HEK293 (cell line): ENCODE measurements at regions not wholly inside any gene's neighbourhood (a gene's known extent, or its start where the extent isn't known, plus 50 kb on each side); places are given as distances from the start of the nearest gene placed in this dataset.

Source experiments
- CTCF ChIA-PET: fragments of 350-600 bp; formaldehyde crosslinking; extraction: SDS; loops from one replicate; lab custom pipeline; 2021; ENCODE audit warnings: antibody characterized with exemption; lab: Yijun Ruan, JAX
- POLR2A ChIA-PET: fragments of 300-600 bp; formaldehyde crosslinking; extraction: SDS; loops from one replicate; lab custom pipeline; 2020; ENCODE audit warnings: antibody characterized with exemption, inconsistent platforms; lab: Yijun Ruan, JAX
- H3K27ac ChIP-seq: fragments of 200-500 bp; sonication (Bioruptor generic); 2 replicates; pipeline ENCODE4 v1.5.1; 2014; ENCODE audit warnings: low read depth, low read length, control low read depth, inconsistent platforms; ENCODE audit errors: extremely low read depth
- H3K36me3 ChIP-seq, 2 experiments: fragments of 200-500 bp in 1 of 2; sonication (Bioruptor generic) in 1 of 2; 1 replicate in 1 of 2; 2 replicates in 1 of 2; pipeline ENCODE4 v1.5.1; 2014 to 2017; ENCODE audit warnings: inconsistent platforms in 2 of 2, low read length in 2 of 2; ENCODE audit not compliant: control insufficient read depth in 2 of 2, insufficient read depth in 1 of 2
- H3K4me1 ChIP-seq: fragments of 200-500 bp; sonication (Bioruptor generic); 2 replicates; pipeline ENCODE4 v1.5.1; 2014; ENCODE audit warnings: mild to moderate bottlenecking, low read length, inconsistent platforms; ENCODE audit not compliant: control insufficient read depth, insufficient read depth
- H3K4me3 ChIP-seq: 2 replicates; pipeline ENCODE4 v1.5.1; 2011; ENCODE audit warnings: low read depth, mild to moderate bottlenecking, control low read depth, low read length, moderate library complexity
- H3K9me3 ChIP-seq: fragments of 200-500 bp; sonication (Bioruptor generic); 2 replicates; pipeline ENCODE4 v1.5.1; 2014; ENCODE audit warnings: low read depth, low read length, inconsistent platforms; ENCODE audit not compliant: control insufficient read depth, insufficient read depth
- BCL11A ChIP-seq: fragments of 450-650 bp; formaldehyde crosslinking; IDR thresholded peaks from 2 replicates; pipeline ENCODE4 v1.5.1; 2016; ENCODE audit warnings: low read depth, missing biosample characterization, missing genetic modification characterization
- BCL11B ChIP-seq: fragments of 450-650 bp; formaldehyde crosslinking; IDR thresholded peaks from 2 replicates; pipeline ENCODE4 v1.5.1; 2016; ENCODE audit warnings: low read depth, missing biosample characterization, missing genetic modification characterization
- GLIS1 ChIP-seq: fragments of 450-650 bp; formaldehyde crosslinking; IDR thresholded peaks from 2 replicates; pipeline ENCODE4 v1.5.1; 2016; ENCODE audit warnings: missing biosample characterization, missing genetic modification characterization
- HOXC10 ChIP-seq: sonication (generic); formaldehyde crosslinking; IDR thresholded peaks from 2 replicates; pipeline ENCODE4 v1.8.1; 2023; ENCODE audit warnings: mild to moderate bottlenecking, missing genetic modification reagents
- IKZF3 ChIP-seq: fragments of 450-650 bp; IDR thresholded peaks from 2 replicates; pipeline ENCODE4 v1.5.0; 2018; ENCODE audit warnings: missing biosample characterization, mild to moderate bottlenecking, missing genetic modification characterization, moderate library complexity
- INSM2 ChIP-seq: fragments of 450-650 bp; formaldehyde crosslinking; IDR thresholded peaks from 2 replicates; pipeline ENCODE4 v1.5.1; 2016; ENCODE audit warnings: missing biosample characterization, missing genetic modification characterization
- KLF16 ChIP-seq: fragments of 450-650 bp; formaldehyde crosslinking; IDR thresholded peaks from 2 replicates; pipeline ENCODE4 v1.5.1; 2017; ENCODE audit warnings: missing biosample characterization, missing genetic modification characterization
- KLF17 ChIP-seq: fragments of 450-650 bp; formaldehyde crosslinking; IDR thresholded peaks from 2 replicates; pipeline ENCODE4 v1.5.1; 2016; ENCODE audit warnings: missing biosample characterization, missing genetic modification characterization
- OVOL3 ChIP-seq: fragments of 450-650 bp; formaldehyde crosslinking; IDR thresholded peaks from 2 replicates; pipeline ENCODE4 v1.5.1; 2016; ENCODE audit warnings: missing biosample characterization, missing genetic modification characterization
- ZFP37 ChIP-seq: fragments of 450-650 bp; formaldehyde crosslinking; IDR thresholded peaks from 2 replicates; pipeline ENCODE4 v1.5.1; 2016; ENCODE audit warnings: missing biosample characterization, missing genetic modification characterization
- ZNF112 ChIP-seq: fragments of 450-650 bp; formaldehyde crosslinking; IDR thresholded peaks from 2 replicates; pipeline ENCODE4 v1.5.0; 2017; ENCODE audit warnings: missing biosample characterization, missing genetic modification characterization
- ZNF121 ChIP-seq: fragments of 450-650 bp; formaldehyde crosslinking; IDR thresholded peaks from 2 replicates; pipeline ENCODE4 v1.5.1; 2016; ENCODE audit warnings: missing biosample characterization, missing genetic modification characterization
- ZNF138 ChIP-seq: fragments of 450-650 bp; formaldehyde crosslinking; IDR thresholded peaks from 2 replicates; pipeline ENCODE4 v1.5.1; 2016; ENCODE audit warnings: missing biosample characterization, missing genetic modification characterization, borderline replicate concordance
- ZNF16 ChIP-seq: fragments of 450-650 bp; formaldehyde crosslinking; IDR thresholded peaks from 2 replicates; pipeline ENCODE4 v1.5.1; 2016; ENCODE audit warnings: low read depth, missing biosample characterization, missing genetic modification characterization
- ZNF211 ChIP-seq: fragments of 450-650 bp; formaldehyde crosslinking; IDR thresholded peaks from 2 replicates; pipeline ENCODE4 v1.5.1; 2016; ENCODE audit warnings: low read depth, missing biosample characterization, missing genetic modification characterization
- ZNF221 ChIP-seq: fragments of 450-650 bp; formaldehyde crosslinking; IDR thresholded peaks from 2 replicates; pipeline ENCODE4 v1.5.1; 2017; ENCODE audit warnings: missing biosample characterization, missing genetic modification characterization, borderline replicate concordance
- ZNF341 ChIP-seq: fragments of 450-650 bp; formaldehyde crosslinking; IDR thresholded peaks from 2 replicates; pipeline ENCODE4; 2016; ENCODE audit warnings: low read depth, missing biosample characterization, missing genetic modification characterization
- ZNF362 ChIP-seq: fragments of 450-650 bp; formaldehyde crosslinking; IDR thresholded peaks from 2 replicates; pipeline ENCODE4 v1.5.1; 2016; ENCODE audit warnings: missing biosample characterization, missing genetic modification characterization
- ZNF501 ChIP-seq: fragments of 450-650 bp; formaldehyde crosslinking; IDR thresholded peaks from 2 replicates; pipeline ENCODE4 v1.5.1; 2016; ENCODE audit warnings: missing biosample characterization, missing genetic modification characterization
- ZNF510 ChIP-seq: fragments of 450-650 bp; formaldehyde crosslinking; IDR thresholded peaks from 2 replicates; pipeline ENCODE4 v1.5.1; 2018; ENCODE audit warnings: mild to moderate bottlenecking, missing genetic modification characterization, missing biosample characterization; ENCODE audit not compliant: insufficient replicate concordance
- ZNF555 ChIP-seq: fragments of 450-650 bp; formaldehyde crosslinking; conservative IDR thresholded peaks from 2 replicates; pipeline ENCODE4 v1.5.1; 2017; ENCODE audit warnings: missing biosample characterization, mild to moderate bottlenecking, missing genetic modification characterization, inconsistent platforms
- ZNF580 ChIP-seq: fragments of 450-650 bp; formaldehyde crosslinking; IDR thresholded peaks from 2 replicates; pipeline ENCODE4 v1.5.1; 2016; ENCODE audit warnings: missing biosample characterization, missing genetic modification characterization
- ZNF623 ChIP-seq: fragments of 450-650 bp; formaldehyde crosslinking; IDR thresholded peaks from 2 replicates; pipeline ENCODE4 v1.5.1; 2016; ENCODE audit warnings: missing biosample characterization, missing genetic modification characterization
- ZNF704 ChIP-seq: fragments of 450-650 bp; formaldehyde crosslinking; IDR thresholded peaks from 2 replicates; pipeline ENCODE4 v1.5.1; 2016; ENCODE audit warnings: missing biosample characterization, missing genetic modification characterization
- ZSCAN30 ChIP-seq: fragments of 450-650 bp; IDR thresholded peaks from 2 replicates; pipeline ENCODE4 v1.5.1; 2018; ENCODE audit warnings: missing biosample characterization, mild to moderate bottlenecking, missing genetic modification characterization, moderate library complexity
- ZXDB ChIP-seq: fragments of 450-650 bp; formaldehyde crosslinking; IDR thresholded peaks from 2 replicates; pipeline ENCODE4 v1.5.1; 2016; ENCODE audit warnings: missing biosample characterization, missing genetic modification characterization

GRCh38 chr1:188949701-188950100 is 1528.0 kb downstream of the BRINP3 start (continued):
- TF ChIP-seq ZNF341 (no peak), ZNF555 (no peak), ZNF112 (tag by site-specific recombination) (no peak)

- no peaks in the 10 kb centered on the region for H3K36me3 ChIP-seq
- TF ChIP-seq ZNF121 (tag by site-specific recombination) (no peak), ZNF704 (no peak), IKZF3 (tag by site-specific recombination) (no peak)
- TF ChIP-seq, all 188 proteins: peak for 0
- no peak overlapping the region for H3K4me3 ChIP-seq
- no peaks in the 10 kb centered on the region for H3K9me3 ChIP-seq
- CTCF ChIA-PET, result no interaction called here
- no peak overlapping the region for H3K27ac ChIP-seq
- H3K4me1 ChIP-seq, result no peaks in the 10 kb centered on the region
- POLR2A ChIA-PET, result no interaction called here
Measured at GRCh38 chr1:188958461-188959115, 1519.1 kb downstream of the BRINP3 start.

- CTCF ChIA-PET, result no interaction called here
- no peak overlapping the region for H3K4me3 ChIP-seq
- no peak for TF ChIP-seq ZNF510 (tag by site-specific recombination)
- TF ChIP-seq OVOL3 (tag by site-specific recombination), result no peak
- TF ChIP-seq KLF16, result no peak
- TF ChIP-seq GLIS1, result no peak
- no peak for TF ChIP-seq BCL11A (tag by site-specific recombination)
- no peak for TF ChIP-seq ZNF501 (tag by site-specific recombination)
- no peak for TF ChIP-seq ZXDB (tag by site-specific recombination)
- no peak for TF ChIP-seq ZNF138 (tag by site-specific recombination)
- no peak for TF ChIP-seq ZNF16 (tag by site-specific recombination)
- TF ChIP-seq, all 188 proteins: peak for 0
- POLR2A ChIA-PET, result no interaction called here
- H3K27ac ChIP-seq, result no peak overlapping the region
- H3K9me3 ChIP-seq, result no peaks in the 10 kb centered on the region
- H3K36me3 ChIP-seq, result no peaks in the 10 kb centered on the region
- H3K4me1 ChIP-seq, result no peaks in the 10 kb centered on the region
Measured at GRCh38 chr1:188986745-188987417, 1490.8 kb downstream of the BRINP3 start.

GRCh38 chr1:188988589-188988988 is 1489.1 kb downstream of the BRINP3 start:
- Histone ChIP-seq H3K9me3 (no peaks in the 10 kb centered on the region), H3K36me3 (no peaks in the 10 kb centered on the region), H3K4me1 (no peaks in the 10 kb centered on the region), H3K4me3 (no peak overlapping the region), H3K27ac (no peak overlapping the region)
- CTCF ChIA-PET, result no interaction called here
- POLR2A ChIA-PET, result no interaction called here
- TF ChIP-seq ZNF580 (tag by site-specific recombination), result no peak
- TF ChIP-seq ZFP37, result no peak
- TF ChIP-seq ZNF362, result no peak
- TF ChIP-seq BCL11B (tag by site-specific recombination), result no peak
- TF ChIP-seq KLF17, result no peak
- no peak for TF ChIP-seq ZNF211 (tag by site-specific recombination)
- TF ChIP-seq ZNF341, result no peak
- TF ChIP-seq ZNF221 (tag by site-specific recombination), result no peak
- no peak for TF ChIP-seq KLF16
- TF ChIP-seq ZSCAN30 (tag by site-specific recombination), result no peak
- no peak for TF ChIP-seq HOXC10 (CRISPR knock-in tag)
- TF ChIP-seq ZNF623 (tag by site-specific recombination), result no peak
- no peak for TF ChIP-seq INSM2 (tag by site-specific recombination)
